BJ (cell line): ENCODE measurements at regions not wholly inside any gene's neighbourhood (a gene's known extent, or its start where the extent isn't known, plus 50 kb on each side); places are given as distances from the start of the nearest gene placed in this dataset.

ENCODE experiments used
- CTCF ChIA-PET: fragments of 350-600 bp; formaldehyde crosslinking; extraction: SDS; loops from one replicate; lab custom pipeline; 2021; ENCODE audit warnings: antibody characterized with exemption, inconsistent platforms; lab: Yijun Ruan, JAX
- POLR2A ChIA-PET: fragments of 300-600 bp; sonication (Branson Sonifier 250); formaldehyde crosslinking; extraction: SDS; loops from one replicate; lab custom pipeline; 2021; ENCODE audit warnings: antibody characterized with exemption; lab: Charles Lee
- DNase-seq: peaks from one replicate; pipeline ENCODE4 v3.0.0-alpha.2; 2011; ENCODE audit warnings: low read depth
- H3K27me3 ChIP-seq: 2 replicates; pipeline ENCODE4 v1.6.0; 2011; ENCODE audit warnings: low read length; ENCODE audit not compliant: control insufficient read depth, insufficient read depth
- H3K36me3 ChIP-seq: 2 replicates; pipeline ENCODE4 v1.5.1; 2011; ENCODE audit warnings: low read length; ENCODE audit not compliant: control insufficient read depth, insufficient read depth
- H3K4me3 ChIP-seq: 2 replicates; pipeline ENCODE4 v1.5.1; 2011; ENCODE audit warnings: low read depth, mild to moderate bottlenecking, control low read depth, low read length
- CTCF ChIP-seq: IDR thresholded peaks from 2 replicates; pipeline ENCODE4 v1.5.1; 2011; ENCODE audit warnings: low read depth, mild to moderate bottlenecking, control low read depth, inconsistent platforms, low read length, moderate library complexity; ENCODE audit not compliant: insufficient read depth

- CTCF ChIA-PET, result no interaction called here
- no peaks in the 10 kb centered on the region for H3K27me3 ChIP-seq
- no peak for DNase-seq
- POLR2A ChIA-PET, result no interaction called here
- no peaks in the 10 kb centered on the region for H3K36me3 ChIP-seq
- no peak overlapping the region for H3K4me3 ChIP-seq
- TF ChIP-seq CTCF, result no peak
These were observed 67.1 kb upstream of the POU3F3 start for GRCh38 chr2:104786821-104787220.

DNA sequence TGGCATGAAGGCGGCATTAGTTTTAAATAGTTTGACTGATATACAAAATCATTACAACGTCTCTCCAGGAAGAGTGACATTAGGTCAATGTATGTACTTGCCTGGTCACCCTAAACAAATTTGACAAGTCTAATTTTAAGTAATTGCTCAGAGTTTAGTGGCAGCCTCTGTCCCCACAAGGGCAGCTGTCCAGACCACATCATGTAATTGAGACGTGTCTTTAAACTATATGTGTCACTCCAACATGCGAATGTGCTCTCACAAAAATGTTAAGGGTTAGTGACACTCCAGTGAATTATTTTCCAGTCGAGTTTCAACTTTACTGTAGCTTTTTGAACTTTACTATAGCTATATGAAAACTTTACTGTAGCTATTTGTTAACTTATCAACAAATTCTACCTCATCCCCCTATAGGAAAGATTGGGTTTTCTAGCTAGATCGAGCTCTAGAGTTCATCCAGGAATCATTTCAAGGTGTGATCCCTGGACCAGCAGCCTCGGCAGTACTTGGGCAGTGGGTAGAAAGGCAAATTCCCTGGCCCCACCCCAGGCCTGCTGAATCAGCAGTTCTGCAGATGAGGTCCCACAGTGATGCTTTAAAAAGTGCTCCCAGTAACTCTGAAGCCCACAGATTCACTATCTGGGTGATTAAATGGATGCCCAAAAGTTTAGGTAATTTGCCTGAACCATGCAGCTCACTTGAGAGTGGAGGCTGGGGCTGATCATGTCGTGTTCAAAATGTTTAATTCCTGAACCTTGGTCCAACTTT lies 66.4 kb upstream of the POU3F3 start:
- TF ChIP-seq CTCF, result no peak
- POLR2A ChIA-PET, result no interaction called here
- CTCF ChIA-PET, result no interaction called here
- Histone ChIP-seq H3K27me3 (no peaks in the 10 kb centered on the region), H3K36me3 (no peaks in the 10 kb centered on the region), H3K4me3 (no peak overlapping the region)
- DNase-seq, result no peak

- POLR2A ChIA-PET, result no interaction called here
- no peak for TF ChIP-seq CTCF
These were observed 65.0 kb upstream of the POU3F3 start for GRCh38 chr2:104788742-104789455.

GRCh38 chr2:104790100-104790811 lies 63.7 kb upstream of the POU3F3 start:
- TF ChIP-seq CTCF, result no peak
- Histone ChIP-seq H3K36me3 (no peaks in the 10 kb centered on the region), H3K4me3 (no peak overlapping the region), H3K27me3 (no peaks in the 10 kb centered on the region)
- POLR2A ChIA-PET, result no interaction called here
- no peak for DNase-seq
- CTCF ChIA-PET, result no interaction called here

More at GRCh38 chr2:104788742-104789455, 65.0 kb upstream of the POU3F3 start:
- no peak overlapping the region for H3K4me3 ChIP-seq
- CTCF ChIA-PET, result interaction anchor here (0.6 kb wide), 1 partner anchor 22 kb away, joined by 3 read pairs; no protein-coding TSS in a partner anchor
- no peaks in the 10 kb centered on the region for H3K27me3 ChIP-seq
- H3K36me3 ChIP-seq, result no peaks in the 10 kb centered on the region
- DNase-seq, result no peak
